CD14-positive monocyte (primary cell): ENCODE measurements at regions not wholly inside any gene's neighbourhood (a gene's known extent, or its start where the extent isn't known, plus 50 kb on each side); places are given as distances from the start of the nearest gene placed in this dataset.

Source experiments
- DNase-seq, 3 donors: peaks; one replicate each; pipeline ENCODE4 v3.0.0-alpha.2; 2011 to 2022
- H2AFZ ChIP-seq: 2 replicates; pipeline ENCODE4 v1.6.0; 2012; ENCODE audit warnings: mild to moderate bottlenecking, low read depth, low read length, inconsistent platforms; ENCODE audit not compliant: insufficient read depth, poor library complexity, severe bottlenecking
- H3K27ac ChIP-seq, 2 donors: 1 replicate in 1 of 2; 2 replicates in 1 of 2; pipeline ENCODE4 v1.5.1; 2012 to 2013; ENCODE audit warnings: low read length in 2 of 2, control low read depth in 1 of 2, inconsistent platforms in 1 of 2, low read depth in 1 of 2, mild to moderate bottlenecking in 1 of 2
- H3K27me3 ChIP-seq, 2 donors: one replicate each; pipeline versions ENCODE4 v1.6.0 to v1.6.1; 2011 to 2013; ENCODE audit warnings: low read length in 2 of 2; ENCODE audit not compliant: control insufficient read depth in 2 of 2, insufficient read depth in 2 of 2
- H3K36me3 ChIP-seq, 2 donors: replicated peaks in 1 of 2; 1 replicate in 1 of 2; 2 replicates in 1 of 2; pipeline versions ENCODE4 v1.5.1 to v1.6.1; 2012 to 2013; ENCODE audit warnings: low read length in 2 of 2, control low read depth in 1 of 2, inconsistent platforms in 1 of 2, mild to moderate bottlenecking in 1 of 2; ENCODE audit not compliant: insufficient read depth in 2 of 2, control insufficient read depth in 1 of 2
- H3K4me1 ChIP-seq, 2 donors: 1 replicate in 1 of 2; 2 replicates in 1 of 2; pipeline versions ENCODE4 v1.5.1 to v1.6.1; 2012 to 2013; ENCODE audit warnings: low read length in 2 of 2, control low read depth in 1 of 2, inconsistent platforms in 1 of 2, mild to moderate bottlenecking in 1 of 2, moderate library complexity in 1 of 2; ENCODE audit not compliant: insufficient read depth in 2 of 2, control insufficient read depth in 1 of 2
- H3K4me2 ChIP-seq: replicated peaks from 2 replicates; pipeline ENCODE3; 2012; ENCODE audit warnings: low read length, moderate library complexity, mild to moderate bottlenecking; ENCODE audit not compliant: poor library complexity, severe bottlenecking; ENCODE audit errors: extremely low read depth
- H3K4me3 ChIP-seq, 3 experiments: fragments of 200-600 bp in 1 of 3; sonication (generic) in 1 of 3; replicated peaks in 1 of 3; 1 replicate in 2 of 3; 2 replicates in 1 of 3; pipeline ENCODE4 v1.5.1; 2011 to 2013; ENCODE audit warnings: low read length in 3 of 3, mild to moderate bottlenecking in 3 of 3, control low read depth in 2 of 3, low read depth in 2 of 3, inconsistent platforms in 1 of 3, moderate library complexity in 1 of 3
- H3K79me2 ChIP-seq: 2 replicates; pipeline ENCODE4 v1.6.0; 2012; ENCODE audit warnings: mild to moderate bottlenecking, control low read depth, inconsistent platforms, low read length, moderate library complexity; ENCODE audit not compliant: insufficient read depth
- H3K9ac ChIP-seq: 2 replicates; pipeline ENCODE4 v1.6.0; 2017; ENCODE audit warnings: low read length, mild to moderate bottlenecking; ENCODE audit not compliant: insufficient read depth, poor library complexity, severe bottlenecking
- H3K9me3 ChIP-seq, 2 donors: replicated peaks in 1 of 2; 1 replicate in 1 of 2; 2 replicates in 1 of 2; pipeline versions ENCODE4 v1.5.1 to v1.6.1; 2012 to 2013; ENCODE audit warnings: low read length in 2 of 2, control low read depth in 1 of 2; ENCODE audit not compliant: control insufficient read depth in 1 of 2, insufficient read depth in 1 of 2
- H4K20me1 ChIP-seq: 2 replicates; pipeline ENCODE4 v1.6.0; 2012; ENCODE audit warnings: mild to moderate bottlenecking, low read length, control low read depth, moderate library complexity; ENCODE audit not compliant: insufficient read depth
- H3K27ac Mint-ChIP-seq, 7 donors: one replicate each; pipeline ENCODE4 v1.8.0; 2020; ENCODE audit warnings: mild to moderate bottlenecking in 7 of 7, mixed read lengths in 7 of 7, moderate library complexity in 6 of 7, inconsistent platforms in 2 of 7
- H3K27me3 Mint-ChIP-seq, 3 donors: one replicate each; pipeline ENCODE4 v1.8.0; 2021 to 2022; ENCODE audit warnings: low read depth in 3 of 3, mild to moderate bottlenecking in 3 of 3, mixed read lengths in 3 of 3, moderate library complexity in 3 of 3, inconsistent platforms in 1 of 3
- H3K36me3 Mint-ChIP-seq, 2 donors: one replicate each; pipeline ENCODE4 v1.8.0; 2020; ENCODE audit warnings: mixed read lengths in 2 of 2, inconsistent platforms in 1 of 2, mild to moderate bottlenecking in 1 of 2
- H3K4me1 Mint-ChIP-seq: one replicate; pipeline ENCODE4 v1.8.0; 2020; ENCODE audit warnings: mild to moderate bottlenecking, mixed read lengths
- H3K4me3 Mint-ChIP-seq, 2 donors: one replicate each; pipeline ENCODE4 v1.8.0; 2020; ENCODE audit warnings: mild to moderate bottlenecking in 2 of 2, mixed read lengths in 2 of 2, moderate library complexity in 1 of 2
- H3K9me3 Mint-ChIP-seq, 7 donors: one replicate each; pipeline ENCODE4 v1.8.0; 2020 to 2022; ENCODE audit warnings: mixed read lengths in 7 of 7, mild to moderate bottlenecking in 6 of 7, moderate library complexity in 6 of 7, inconsistent platforms in 2 of 7
- whole genome bisulfite sequencing: methylation state at CpG from one replicate; pipeline ENCODE4 v1.1.5; 2013; ENCODE audit warnings: missing lambda C conversion rate; ENCODE audit not compliant: insufficient coverage; 5-methylcytosine and 5-hydroxymethylcytosine counted together
- intact Hi-C, 2 donors: fragments of 100-400 bp; cut with micrococcal nuclease; formaldehyde crosslinking; loops; one replicate each; pipeline versions ENCODE4 v1.15.0 to v1.15.1; 2023
- TF ChIP-seq, protein P1 (sequence below): fragments of 200-600 bp; IDR thresholded peaks from one replicate; pipeline ENCODE4 v1.8.0; 2022; ENCODE audit warnings: antibody characterized with exemption, mild to moderate bottlenecking

DNA sequence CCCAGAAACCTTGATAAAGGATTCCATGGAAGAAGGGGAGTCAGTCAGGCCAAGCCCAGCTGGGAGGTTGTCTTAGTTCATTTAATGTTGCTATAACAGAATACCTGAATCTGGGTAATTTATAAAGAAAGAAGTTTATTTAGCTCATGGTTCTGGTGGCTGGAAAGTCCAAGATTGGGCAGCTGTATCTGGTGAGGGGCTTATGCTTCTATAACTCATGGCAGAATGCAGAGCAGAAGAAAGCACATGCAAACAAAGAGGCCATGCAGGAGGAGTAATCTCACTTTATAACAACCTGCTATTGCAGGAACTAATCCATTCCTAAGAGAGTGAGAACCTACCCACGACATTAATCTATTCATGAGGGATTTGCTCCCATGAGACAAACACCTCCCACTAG, 54.2 kb upstream of the ANKRD1 start:
- no peaks in the 10 kb centered on the region for H4K20me1 ChIP-seq
- no peaks in the 10 kb centered on the region for H3K4me1 ChIP-seq
- Mint-ChIP-seq H3K36me3 (no peaks in the 10 kb centered on the region), H3K27me3 (peaks cover 0 to 10% (median 9%) of the 10 kb centered on the region in 3 donors), H3K4me1 (no peaks in the 10 kb centered on the region), H3K9me3 (peaks cover 0 to 8% (median 2%) of the 10 kb centered on the region in 7 donors), H3K27ac (no peak overlapping the region), H3K4me3 (no peak overlapping the region)
- no peak overlapping the region for H3K4me2 ChIP-seq
- H3K9me3 ChIP-seq, result no peaks in the 10 kb centered on the region
- no peaks in the 10 kb centered on the region for H3K36me3 ChIP-seq
- TF ChIP-seq, protein P1, sequence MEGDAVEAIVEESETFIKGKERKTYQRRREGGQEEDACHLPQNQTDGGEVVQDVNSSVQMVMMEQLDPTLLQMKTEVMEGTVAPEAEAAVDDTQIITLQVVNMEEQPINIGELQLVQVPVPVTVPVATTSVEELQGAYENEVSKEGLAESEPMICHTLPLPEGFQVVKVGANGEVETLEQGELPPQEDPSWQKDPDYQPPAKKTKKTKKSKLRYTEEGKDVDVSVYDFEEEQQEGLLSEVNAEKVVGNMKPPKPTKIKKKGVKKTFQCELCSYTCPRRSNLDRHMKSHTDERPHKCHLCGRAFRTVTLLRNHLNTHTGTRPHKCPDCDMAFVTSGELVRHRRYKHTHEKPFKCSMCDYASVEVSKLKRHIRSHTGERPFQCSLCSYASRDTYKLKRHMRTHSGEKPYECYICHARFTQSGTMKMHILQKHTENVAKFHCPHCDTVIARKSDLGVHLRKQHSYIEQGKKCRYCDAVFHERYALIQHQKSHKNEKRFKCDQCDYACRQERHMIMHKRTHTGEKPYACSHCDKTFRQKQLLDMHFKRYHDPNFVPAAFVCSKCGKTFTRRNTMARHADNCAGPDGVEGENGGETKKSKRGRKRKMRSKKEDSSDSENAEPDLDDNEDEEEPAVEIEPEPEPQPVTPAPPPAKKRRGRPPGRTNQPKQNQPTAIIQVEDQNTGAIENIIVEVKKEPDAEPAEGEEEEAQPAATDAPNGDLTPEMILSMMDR, result no peak
- H3K27ac ChIP-seq, result no peak overlapping the region
- intact Hi-C loops, result no loop called here
- H3K4me3 ChIP-seq, result no peak overlapping the region
- H3K9ac ChIP-seq, result no peak overlapping the region
- no peak overlapping the region for H2AFZ ChIP-seq
- no CpG with 5 or more reads among the region's 1 CpG for WGBS
- no peaks in the 10 kb centered on the region for H3K79me2 ChIP-seq
- no peaks in the 10 kb centered on the region for H3K27me3 ChIP-seq
- no peak for DNase-seq

DNA sequence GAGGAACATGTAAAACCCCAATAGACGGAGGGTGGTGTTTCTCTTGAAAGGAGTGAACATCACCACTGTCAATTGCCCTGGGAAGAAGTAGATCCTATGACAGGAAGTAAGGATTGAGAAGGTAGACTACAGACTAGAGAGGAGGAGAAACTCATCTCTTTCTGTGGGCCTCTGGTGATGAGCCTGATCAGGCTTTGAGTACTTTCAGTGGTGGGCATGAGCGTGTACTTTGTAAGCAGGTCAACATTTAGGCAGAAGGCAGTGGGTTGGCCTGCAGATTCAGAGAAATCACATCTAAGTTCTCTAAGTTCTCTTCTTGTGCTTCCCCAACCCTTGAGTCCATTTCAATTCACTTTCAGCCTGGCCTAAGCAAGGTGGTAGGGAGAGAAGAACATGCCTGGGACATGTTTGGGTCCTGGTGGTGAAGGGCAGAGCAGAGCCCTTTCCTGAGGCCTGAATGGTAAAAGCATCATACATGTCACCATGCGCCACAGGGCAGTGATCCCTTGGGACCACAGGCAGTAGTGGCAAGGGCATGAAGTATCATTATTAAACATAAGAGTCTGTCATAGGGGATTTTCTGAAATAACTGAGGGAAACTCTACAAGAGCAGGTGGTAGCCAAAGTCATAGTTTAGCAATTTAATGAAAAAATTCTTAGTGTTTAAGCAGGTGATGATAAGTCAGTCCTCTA, 56.4 kb upstream of the ANKRD1 start:
- Histone ChIP-seq H3K36me3 (no peaks in the 10 kb centered on the region), H3K9ac (no peak overlapping the region), H2AFZ (no peak overlapping the region), H3K4me3 (no peak overlapping the region), H4K20me1 (no peaks in the 10 kb centered on the region), H3K79me2 (no peaks in the 10 kb centered on the region), H3K4me2 (no peak overlapping the region), H3K27ac (no peak overlapping the region), H3K27me3 (no peaks in the 10 kb centered on the region), H3K9me3 (no peaks in the 10 kb centered on the region), H3K4me1 (no peaks in the 10 kb centered on the region)
- H3K36me3 Mint-ChIP-seq, result no peaks in the 10 kb centered on the region
- H3K27ac Mint-ChIP-seq, result no peak overlapping the region
- intact Hi-C loops, result no loop called here
- WGBS, result 100% methylated on average over 1 of the region's 3 CpGs
- TF ChIP-seq, protein P1, result no peak
- DNase-seq, result no peak
- H3K9me3 Mint-ChIP-seq, result peaks cover 0 to 7% (median 2%) of the 10 kb centered on the region in 7 donors
- no peaks in the 10 kb centered on the region for H3K4me1 Mint-ChIP-seq
- H3K4me3 Mint-ChIP-seq, result no peak overlapping the region
- H3K27me3 Mint-ChIP-seq, result peaks cover 0 to 9% (median 8%) of the 10 kb centered on the region in 3 donors
